GM12865 (cell line): ENCODE measurements at regions not wholly inside any gene's neighbourhood (a gene's known extent, or its start where the extent isn't known, plus 50 kb on each side); places are given as distances from the start of the nearest gene placed in this dataset.

Experiments used
- DNase-seq: peaks from one replicate; pipeline ENCODE4 v3.0.0; 2010; ENCODE audit warnings: low read depth
- H3K4me3 ChIP-seq: 2 replicates; pipeline ENCODE4 v1.5.1; 2011; ENCODE audit warnings: mild to moderate bottlenecking, low read depth, low read length, control low read depth
- CTCF ChIP-seq: IDR thresholded peaks from 2 replicates; pipeline ENCODE4 v1.5.1; 2011; ENCODE audit warnings: low read length, control low read depth, low read depth, inconsistent platforms; ENCODE audit not compliant: insufficient read depth; ENCODE audit errors: missing control alignments

GRCh38 chr14:44286201-44286600, 220.9 kb downstream of the FSCB start:
- H3K4me3 ChIP-seq = no peak overlapping the region
- no peak for DNase-seq
- no peak for TF ChIP-seq CTCF

- TF ChIP-seq CTCF = no peak
- DNase-seq = no peak
- H3K4me3 ChIP-seq = no peak overlapping the region
Measured at GRCh38 chr14:44283836-44284235, 223.2 kb downstream of the FSCB start.

- no peak for DNase-seq
- no peak for TF ChIP-seq CTCF
- H3K4me3 ChIP-seq = no peak overlapping the region
Measured at GRCh38 chr14:44279357-44279756, 227.7 kb downstream of the FSCB start.

- DNase-seq = no peak
- TF ChIP-seq CTCF = no peak
- H3K4me3 ChIP-seq = no peak overlapping the region
Measured at GRCh38 chr14:44271637-44272036, 235.4 kb downstream of the FSCB start.

- TF ChIP-seq CTCF = no peak
- H3K4me3 ChIP-seq = no peak overlapping the region
- DNase-seq = no peak
Measured at GRCh38 chr14:44271006-44271405, 236.1 kb downstream of the FSCB start.

GRCh38 chr14:44265246-44265645, 241.8 kb downstream of the FSCB start:
- DNase-seq = no peak
- H3K4me3 ChIP-seq = no peak overlapping the region
- TF ChIP-seq CTCF = no peak

- H3K4me3 ChIP-seq = no peak overlapping the region
- TF ChIP-seq CTCF = no peak
- DNase-seq = no peak
Measured at GRCh38 chr14:44215660-44216059, 291.4 kb downstream of the FSCB start.
